MM.1S (cell line): ENCODE measurements at regions not wholly inside any gene's neighbourhood (a gene's known extent, or its start where the extent isn't known, plus 50 kb on each side); places are given as distances from the start of the nearest gene placed in this dataset.

Experiments used
- DNase-seq: peaks from one replicate; pipeline ENCODE4 v3.0.0-alpha.2; 2015
- H2AFZ ChIP-seq: fragments of 300-600 bp; sonication (generic); 2 replicates; pipeline ENCODE4 v1.6.0; 2016; ENCODE audit warnings: antibody characterized with exemption, low read length
- H3F3A ChIP-seq: fragments of 300-600 bp; sonication (generic); 2 replicates; pipeline ENCODE4 v1.6.1; 2016; ENCODE audit warnings: mild to moderate bottlenecking, antibody characterized with exemption, low read length, moderate library complexity, mixed read lengths; ENCODE audit not compliant: insufficient read depth
- H3K27ac ChIP-seq: fragments of 300-600 bp; sonication (generic); 2 replicates; pipeline ENCODE4 v1.5.1; 2016; ENCODE audit warnings: mild to moderate bottlenecking, low read length
- H3K27me3 ChIP-seq: fragments of 300-600 bp; sonication (generic); replicated peaks from 2 replicates; pipeline ENCODE4 v1.6.0; 2016; ENCODE audit warnings: low read length; ENCODE audit not compliant: insufficient read depth
- H3K36me3 ChIP-seq: fragments of 300-600 bp; sonication (generic); replicated peaks from 2 replicates; pipeline ENCODE4 v1.6.1; 2016; ENCODE audit warnings: mild to moderate bottlenecking, low read length, mixed read lengths; ENCODE audit not compliant: insufficient read depth
- H3K4me1 ChIP-seq: fragments of 300-600 bp; sonication (generic); 2 replicates; pipeline ENCODE4 v1.6.1; 2016; ENCODE audit warnings: low read length, mixed read lengths
- H3K4me2 ChIP-seq: fragments of 300-600 bp; sonication (generic); 2 replicates; pipeline ENCODE4 v1.6.0; 2016; ENCODE audit warnings: low read depth, low read length
- H3K4me3 ChIP-seq: fragments of 300-600 bp; sonication (generic); 2 replicates; pipeline ENCODE4 v1.5.1; 2016; ENCODE audit warnings: low read length, mixed read lengths
- H3K79me2 ChIP-seq: fragments of 300-600 bp; sonication (generic); 2 replicates; pipeline ENCODE4 v1.6.1; 2016; ENCODE audit warnings: mixed run types, low read length, mixed read lengths
- H3K9ac ChIP-seq: fragments of 300-600 bp; sonication (generic); 2 replicates; pipeline ENCODE4 v1.6.1; 2016; ENCODE audit warnings: low read length, mixed read lengths
- H3K9me2 ChIP-seq: fragments of 300-600 bp; sonication (generic); replicated peaks from 2 replicates; pipeline ENCODE4 v1.6.1; 2016; ENCODE audit warnings: mild to moderate bottlenecking, low read length, mixed read lengths; ENCODE audit not compliant: insufficient read depth
- H3K9me3 ChIP-seq: fragments of 300-600 bp; sonication (generic); replicated peaks from 2 replicates; pipeline ENCODE4 v1.6.1; 2016; ENCODE audit warnings: mild to moderate bottlenecking, low read length, mixed read lengths; ENCODE audit not compliant: insufficient read depth
- H4K20me1 ChIP-seq: fragments of 300-600 bp; sonication (generic); 2 replicates; pipeline ENCODE4 v1.6.1; 2016; ENCODE audit warnings: mild to moderate bottlenecking, low read length, moderate library complexity, mixed read lengths; ENCODE audit not compliant: insufficient read depth
- EZH2 ChIP-seq: fragments of 300-600 bp; sonication (generic); optimal IDR thresholded peaks from 2 replicates; pipeline ENCODE3; 2017; ENCODE audit warnings: low read depth, mild to moderate bottlenecking, antibody characterized with exemption, low read length, mixed read lengths
- EZH2phosphoT487 ChIP-seq: fragments of 300-600 bp; sonication (generic); IDR thresholded peaks from 2 replicates; pipeline ENCODE4 v1.6.1; 2018; ENCODE audit warnings: antibody characterized with exemption, low read length
- TF ChIP-seq, protein P1 (sequence below): fragments of 300-600 bp; sonication (generic); IDR thresholded peaks from 2 replicates; pipeline ENCODE4 v1.5.1; 2016; ENCODE audit warnings: antibody characterized with exemption, low read length, mixed read lengths

DNA sequence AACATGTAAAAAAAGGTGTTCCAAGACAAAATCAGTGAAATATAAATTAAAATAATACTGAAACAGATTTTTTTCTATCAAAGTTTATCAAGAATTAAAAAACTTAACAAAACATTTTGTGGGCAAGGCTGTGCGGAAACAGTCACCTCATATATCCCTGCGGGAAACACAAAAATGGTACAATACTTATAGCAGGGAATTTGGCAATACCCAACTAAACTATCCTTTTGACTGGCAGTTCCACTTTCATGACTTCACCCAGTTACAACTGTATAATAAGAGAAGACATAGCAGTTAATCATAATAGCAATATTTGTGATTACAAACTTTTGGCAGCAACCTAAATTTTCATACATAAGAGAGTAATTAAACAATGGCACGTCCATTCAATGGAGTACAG is 121.5 kb upstream of the EGLN3 start:
- TF ChIP-seq, protein P1, sequence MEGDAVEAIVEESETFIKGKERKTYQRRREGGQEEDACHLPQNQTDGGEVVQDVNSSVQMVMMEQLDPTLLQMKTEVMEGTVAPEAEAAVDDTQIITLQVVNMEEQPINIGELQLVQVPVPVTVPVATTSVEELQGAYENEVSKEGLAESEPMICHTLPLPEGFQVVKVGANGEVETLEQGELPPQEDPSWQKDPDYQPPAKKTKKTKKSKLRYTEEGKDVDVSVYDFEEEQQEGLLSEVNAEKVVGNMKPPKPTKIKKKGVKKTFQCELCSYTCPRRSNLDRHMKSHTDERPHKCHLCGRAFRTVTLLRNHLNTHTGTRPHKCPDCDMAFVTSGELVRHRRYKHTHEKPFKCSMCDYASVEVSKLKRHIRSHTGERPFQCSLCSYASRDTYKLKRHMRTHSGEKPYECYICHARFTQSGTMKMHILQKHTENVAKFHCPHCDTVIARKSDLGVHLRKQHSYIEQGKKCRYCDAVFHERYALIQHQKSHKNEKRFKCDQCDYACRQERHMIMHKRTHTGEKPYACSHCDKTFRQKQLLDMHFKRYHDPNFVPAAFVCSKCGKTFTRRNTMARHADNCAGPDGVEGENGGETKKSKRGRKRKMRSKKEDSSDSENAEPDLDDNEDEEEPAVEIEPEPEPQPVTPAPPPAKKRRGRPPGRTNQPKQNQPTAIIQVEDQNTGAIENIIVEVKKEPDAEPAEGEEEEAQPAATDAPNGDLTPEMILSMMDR: no peak
- TF ChIP-seq EZH2 (no peak), EZH2phosphoT487 (no peak)

DNA sequence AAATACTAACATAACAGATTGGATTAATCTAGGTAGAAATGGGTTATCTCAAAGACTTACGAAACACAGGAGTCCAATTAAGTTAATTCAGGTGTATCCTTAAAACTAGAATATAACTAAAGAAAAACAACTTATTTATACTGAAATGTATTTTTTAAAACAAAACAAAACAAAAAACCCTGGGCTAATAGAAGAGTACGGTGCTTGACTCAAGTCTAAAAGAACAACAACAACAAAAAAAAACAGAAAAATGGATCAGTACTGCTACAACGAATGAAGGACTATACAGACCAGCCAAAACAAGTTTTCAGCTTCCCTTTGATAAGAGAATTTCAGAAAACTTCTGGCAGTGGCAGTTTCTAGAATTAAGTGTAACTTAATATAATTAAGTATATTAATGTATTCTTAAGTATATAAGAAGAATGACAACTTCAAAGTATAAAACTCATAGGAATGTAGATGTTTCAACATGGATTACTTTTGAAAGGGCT is 120.1 kb upstream of the EGLN3 start:
- TF ChIP-seq EZH2 (no peak), EZH2phosphoT487 (no peak)
- TF ChIP-seq, protein P1: no peak
- Histone ChIP-seq H3K27ac (no peak overlapping the region), H3F3A (no peaks in the 10 kb centered on the region), H3K79me2 (no peaks in the 10 kb centered on the region), H3K4me2 (no peak overlapping the region), H3K9me2 (no peaks in the 10 kb centered on the region), H3K36me3 (no peaks in the 10 kb centered on the region), H3K4me3 (no peak overlapping the region), H3K27me3 (no peaks in the 10 kb centered on the region), H3K4me1 (no peaks in the 10 kb centered on the region), H4K20me1 (no peaks in the 10 kb centered on the region), H3K9ac (no peak overlapping the region), H3K9me3 (no peaks in the 10 kb centered on the region), H2AFZ (no peak overlapping the region)
- DNase-seq: no peak

More for the DNA sequence above, 121.5 kb upstream of the EGLN3 start:
- Histone ChIP-seq H3K36me3 (no peaks in the 10 kb centered on the region), H3K4me1 (no peaks in the 10 kb centered on the region), H3K79me2 (no peaks in the 10 kb centered on the region), H3K27me3 (no peaks in the 10 kb centered on the region), H3K9me3 (no peaks in the 10 kb centered on the region), H2AFZ (no peak overlapping the region), H3K27ac (no peak overlapping the region), H4K20me1 (no peaks in the 10 kb centered on the region), H3K9ac (no peak overlapping the region), H3F3A (no peaks in the 10 kb centered on the region), H3K4me3 (no peak overlapping the region), H3K9me2 (no peaks in the 10 kb centered on the region), H3K4me2 (no peak overlapping the region)
- no peak for DNase-seq

DNA sequence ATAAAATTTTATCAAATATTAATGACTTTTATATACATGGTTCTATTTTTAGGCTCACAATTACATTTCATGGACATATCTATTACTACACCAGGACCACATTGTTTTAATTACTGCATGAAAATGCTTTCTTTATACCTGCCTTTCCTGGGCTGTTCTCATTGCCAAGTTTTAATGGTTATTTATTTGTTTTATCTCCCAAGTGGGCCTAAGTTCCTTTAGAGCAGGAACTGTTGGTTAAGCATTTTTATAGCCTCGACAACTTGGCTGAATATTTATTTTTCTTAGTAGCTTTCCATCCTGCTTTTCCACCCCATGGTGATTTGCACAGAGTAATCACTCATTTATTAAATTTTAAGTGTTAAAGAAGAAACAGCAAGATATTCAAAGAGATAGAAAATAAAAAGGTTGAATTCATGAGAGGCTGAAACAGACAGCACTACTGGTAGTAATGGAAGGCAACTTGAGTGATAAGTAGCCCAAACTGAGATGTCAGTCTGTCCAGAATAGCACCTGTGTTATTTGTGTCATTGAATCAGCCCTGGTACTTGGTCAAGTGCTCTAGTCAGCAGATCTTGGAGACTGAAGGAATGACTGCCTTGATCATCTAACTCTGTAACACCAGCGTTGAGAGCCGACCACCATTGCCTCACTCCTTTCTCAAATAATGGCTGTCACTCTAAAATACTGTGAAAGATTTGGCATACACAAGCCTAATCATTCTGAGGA is 119.1 kb upstream of the EGLN3 start:
- Histone ChIP-seq H3F3A (no peaks in the 10 kb centered on the region), H4K20me1 (no peaks in the 10 kb centered on the region), H3K9me3 (no peaks in the 10 kb centered on the region), H3K36me3 (no peaks in the 10 kb centered on the region), H3K9me2 (no peaks in the 10 kb centered on the region), H3K4me2 (no peak overlapping the region), H3K4me3 (no peak overlapping the region), H3K79me2 (no peaks in the 10 kb centered on the region), H3K27me3 (no peaks in the 10 kb centered on the region), H3K9ac (no peak overlapping the region), H3K4me1 (no peaks in the 10 kb centered on the region), H2AFZ (no peak overlapping the region), H3K27ac (no peak overlapping the region)
- no peak for DNase-seq
- no peak for TF ChIP-seq EZH2phosphoT487

DNA sequence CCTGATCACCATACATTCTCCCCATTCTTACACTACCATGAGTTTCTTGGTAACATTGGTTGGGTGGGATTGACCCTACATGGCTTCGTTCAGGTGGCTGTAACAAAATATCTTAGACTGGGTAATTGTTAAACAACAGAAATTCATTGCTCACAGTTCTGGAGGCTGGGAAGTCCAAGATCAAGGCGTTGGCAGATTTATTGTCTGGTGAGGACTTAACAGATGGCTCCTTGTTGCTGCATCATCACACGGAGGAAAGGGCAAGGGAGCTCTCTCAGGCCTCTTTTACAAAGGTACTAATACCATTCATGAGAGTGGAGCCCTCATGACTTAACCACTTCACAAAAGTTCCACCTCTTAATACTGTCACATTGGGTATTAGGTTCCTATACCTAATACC is 116.7 kb upstream of the EGLN3 start:
- H3K9ac ChIP-seq: no peak overlapping the region
- H3F3A ChIP-seq: no peaks in the 10 kb centered on the region
- H3K4me2 ChIP-seq: no peak overlapping the region
- no peak overlapping the region for H3K27ac ChIP-seq
- no peaks in the 10 kb centered on the region for H3K9me2 ChIP-seq
- TF ChIP-seq EZH2phosphoT487 (no peak), EZH2 (no peak)
- TF ChIP-seq, protein P1: no peak
- no peak overlapping the region for H3K4me3 ChIP-seq
- no peaks in the 10 kb centered on the region for H3K4me1 ChIP-seq
- no peaks in the 10 kb centered on the region for H4K20me1 ChIP-seq
- no peaks in the 10 kb centered on the region for H3K79me2 ChIP-seq
- no peaks in the 10 kb centered on the region for H3K27me3 ChIP-seq
- DNase-seq: no peak
- H2AFZ ChIP-seq: no peak overlapping the region
- no peaks in the 10 kb centered on the region for H3K9me3 ChIP-seq
- H3K36me3 ChIP-seq: no peaks in the 10 kb centered on the region
